ENCODE measurements at regions not wholly inside any gene's neighbourhood (a gene's known extent, or its start where the extent isn't known, plus 50 kb on each side); places are given as distances from the start of the nearest gene placed in this dataset.

GRCh38 chr9:119907056-119907455, 537.8 kb upstream of the BRINP1 start:
- TF ChIP-seq CTCF (IDR thresholded peaks at IDR 0.05; ENCODE audit: low read length) (no peak), EZH2 (IDR thresholded peaks at IDR 0.05; ENCODE audit: borderline replicate concordance, low read length) (no peak)

Measured in OCI-LY1 (cell line).